ENCODE measurements at regions not wholly inside any gene's neighbourhood (a gene's known extent, or its start where the extent isn't known, plus 50 kb on each side); places are given as distances from the start of the nearest gene placed in this dataset.
"Not testable (repeated sequence)": the region's sequence is repeated elsewhere in the genome, so short reads cannot be mapped to it uniquely, and the experiment has no call there.

DNA sequence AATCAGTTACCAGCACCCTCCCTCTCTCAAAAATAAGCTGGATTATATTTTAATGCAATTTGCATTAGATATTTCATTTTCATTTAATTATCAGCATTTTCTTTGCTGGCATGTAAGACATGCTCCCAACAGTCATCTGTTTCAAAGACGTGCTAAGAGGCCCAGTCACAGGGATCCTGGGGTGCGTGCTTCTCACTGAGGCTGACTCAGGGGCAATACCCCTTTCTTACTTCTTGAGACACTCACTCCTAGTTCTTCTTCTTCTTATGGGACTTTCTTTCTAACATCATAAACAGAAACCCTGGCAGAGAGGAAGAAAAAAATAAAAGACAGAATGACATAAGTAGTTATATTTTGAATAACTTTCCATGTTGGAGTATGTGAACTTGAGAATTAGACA lies 372.1 kb upstream of the MEX3C start:
- Histone ChIP-seq H3K9me3 (replicated peaks; ENCODE audit: insufficient read depth, low read length) (no peaks in the 10 kb centered on the region), H3K9me2 (replicated peaks; ENCODE audit: insufficient read depth, low read length) (no peaks in the 10 kb centered on the region), H3F3A (ENCODE audit: insufficient read depth, low read length) (no peaks in the 10 kb centered on the region), H3K4me1 (ENCODE audit: low read length) (no peaks in the 10 kb centered on the region), H3K27ac (ENCODE audit: low read length) (no peak overlapping the region), H3K4me3 (ENCODE audit: low read length) (no peak overlapping the region), H3K36me3 (replicated peaks; ENCODE audit: insufficient read depth, low read length) (no peaks in the 10 kb centered on the region), H3K79me2 (ENCODE audit: low read length) (no peaks in the 10 kb centered on the region), H4K20me1 (ENCODE audit: insufficient read depth, low read length) (no peaks in the 10 kb centered on the region), H3K4me2 (ENCODE audit: low read depth, low read length) (no peak overlapping the region), H2AFZ (ENCODE audit: low read length) (no peak overlapping the region), H3K27me3 (replicated peaks; ENCODE audit: insufficient read depth, low read length) (no peaks in the 10 kb centered on the region), H3K9ac (ENCODE audit: low read length) (no peak overlapping the region)
- TF ChIP-seq EZH2phosphoT487 (IDR thresholded peaks at IDR 0.05; ENCODE audit: low read length) (no peak), EZH2 (optimal IDR thresholded peaks at IDR 0.05; ENCODE audit: low read depth, low read length) (no peak)
- TF ChIP-seq, protein P1, sequence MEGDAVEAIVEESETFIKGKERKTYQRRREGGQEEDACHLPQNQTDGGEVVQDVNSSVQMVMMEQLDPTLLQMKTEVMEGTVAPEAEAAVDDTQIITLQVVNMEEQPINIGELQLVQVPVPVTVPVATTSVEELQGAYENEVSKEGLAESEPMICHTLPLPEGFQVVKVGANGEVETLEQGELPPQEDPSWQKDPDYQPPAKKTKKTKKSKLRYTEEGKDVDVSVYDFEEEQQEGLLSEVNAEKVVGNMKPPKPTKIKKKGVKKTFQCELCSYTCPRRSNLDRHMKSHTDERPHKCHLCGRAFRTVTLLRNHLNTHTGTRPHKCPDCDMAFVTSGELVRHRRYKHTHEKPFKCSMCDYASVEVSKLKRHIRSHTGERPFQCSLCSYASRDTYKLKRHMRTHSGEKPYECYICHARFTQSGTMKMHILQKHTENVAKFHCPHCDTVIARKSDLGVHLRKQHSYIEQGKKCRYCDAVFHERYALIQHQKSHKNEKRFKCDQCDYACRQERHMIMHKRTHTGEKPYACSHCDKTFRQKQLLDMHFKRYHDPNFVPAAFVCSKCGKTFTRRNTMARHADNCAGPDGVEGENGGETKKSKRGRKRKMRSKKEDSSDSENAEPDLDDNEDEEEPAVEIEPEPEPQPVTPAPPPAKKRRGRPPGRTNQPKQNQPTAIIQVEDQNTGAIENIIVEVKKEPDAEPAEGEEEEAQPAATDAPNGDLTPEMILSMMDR (IDR thresholded peaks at IDR 0.05; ENCODE audit: low read length): no peak
- no peak for DNase-seq

GRCh38 chr18:51570071-51570470 lies 372.6 kb upstream of the MEX3C start:
- not testable (repeated sequence) for H3K79me2 ChIP-seq (ENCODE audit: low read length); H3K4me1 ChIP-seq (ENCODE audit: low read length); H3K4me2 ChIP-seq (ENCODE audit: low read depth, low read length); DNase-seq; H4K20me1 ChIP-seq (ENCODE audit: insufficient read depth, low read length); H3F3A ChIP-seq (ENCODE audit: insufficient read depth, low read length); H3K9me2 ChIP-seq (replicated peaks; ENCODE audit: insufficient read depth, low read length); H3K9ac ChIP-seq (ENCODE audit: low read length); H2AFZ ChIP-seq (ENCODE audit: low read length); H3K27me3 ChIP-seq (replicated peaks; ENCODE audit: insufficient read depth, low read length); H3K36me3 ChIP-seq (replicated peaks; ENCODE audit: insufficient read depth, low read length); H3K27ac ChIP-seq (ENCODE audit: low read length); H3K9me3 ChIP-seq (replicated peaks; ENCODE audit: insufficient read depth, low read length); H3K4me3 ChIP-seq (ENCODE audit: low read length)

- not testable (repeated sequence) for H3K4me1 ChIP-seq (ENCODE audit: low read length); H3K4me3 ChIP-seq (ENCODE audit: low read length); DNase-seq; H2AFZ ChIP-seq (ENCODE audit: low read length); H3K4me2 ChIP-seq (ENCODE audit: low read depth, low read length); H3K36me3 ChIP-seq (replicated peaks; ENCODE audit: insufficient read depth, low read length); H4K20me1 ChIP-seq (ENCODE audit: insufficient read depth, low read length); H3K27ac ChIP-seq (ENCODE audit: low read length); H3F3A ChIP-seq (ENCODE audit: insufficient read depth, low read length); H3K79me2 ChIP-seq (ENCODE audit: low read length); H3K9me2 ChIP-seq (replicated peaks; ENCODE audit: insufficient read depth, low read length); H3K9me3 ChIP-seq (replicated peaks; ENCODE audit: insufficient read depth, low read length); H3K27me3 ChIP-seq (replicated peaks; ENCODE audit: insufficient read depth, low read length); H3K9ac ChIP-seq (ENCODE audit: low read length)
These were observed 376.4 kb upstream of the MEX3C start for GRCh38 chr18:51573886-51574285.

DNA sequence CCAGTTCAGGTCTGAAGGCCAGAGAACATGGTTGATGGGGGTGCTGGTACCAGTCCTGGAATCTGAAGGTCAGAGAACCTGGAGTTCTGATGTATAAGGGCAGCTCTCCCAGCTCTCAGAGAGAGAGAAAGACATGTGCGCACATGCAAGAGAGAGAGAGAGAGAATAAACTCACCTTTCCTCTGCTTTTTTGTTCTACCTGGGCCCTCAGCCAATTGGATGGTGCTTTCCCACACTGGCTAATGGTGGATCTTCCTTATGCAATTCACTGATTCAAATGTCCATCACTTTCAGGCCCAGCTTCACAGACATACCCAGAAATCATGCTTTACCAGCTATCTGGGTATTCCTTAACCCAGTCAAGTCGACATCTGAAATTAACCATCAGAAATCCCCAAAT lies 377.7 kb upstream of the MEX3C start:
- Histone ChIP-seq H3K79me2 (ENCODE audit: low read length) (no peaks in the 10 kb centered on the region), H3K4me2 (ENCODE audit: low read depth, low read length) (no peak overlapping the region), H3K9me2 (replicated peaks; ENCODE audit: insufficient read depth, low read length) (no peaks in the 10 kb centered on the region), H3K4me3 (ENCODE audit: low read length) (no peak overlapping the region), H3K36me3 (replicated peaks; ENCODE audit: insufficient read depth, low read length) (no peaks in the 10 kb centered on the region), H3K9me3 (replicated peaks; ENCODE audit: insufficient read depth, low read length) (no peaks in the 10 kb centered on the region), H3F3A (ENCODE audit: insufficient read depth, low read length) (no peaks in the 10 kb centered on the region), H3K9ac (ENCODE audit: low read length) (no peak overlapping the region), H3K27me3 (replicated peaks; ENCODE audit: insufficient read depth, low read length) (no peaks in the 10 kb centered on the region), H2AFZ (ENCODE audit: low read length) (no peak overlapping the region), H3K4me1 (ENCODE audit: low read length) (no peaks in the 10 kb centered on the region), H3K27ac (ENCODE audit: low read length) (no peak overlapping the region), H4K20me1 (ENCODE audit: insufficient read depth, low read length) (no peaks in the 10 kb centered on the region)
- TF ChIP-seq, protein P1 (IDR thresholded peaks at IDR 0.05; ENCODE audit: low read length): no peak
- TF ChIP-seq EZH2phosphoT487 (IDR thresholded peaks at IDR 0.05; ENCODE audit: low read length) (no peak), EZH2 (optimal IDR thresholded peaks at IDR 0.05; ENCODE audit: low read depth, low read length) (no peak)
- no peak for DNase-seq
